Endothelial cell of umbilical vein (primary cell): ENCODE measurements at regions not wholly inside any gene's neighbourhood (a gene's known extent, or its start where the extent isn't known, plus 50 kb on each side); places are given as distances from the start of the nearest gene placed in this dataset.

Source experiments
- CTCF ChIP-seq, 2 donors: IDR thresholded peaks; 1 replicate in 1 of 2; 2 replicates in 1 of 2; pipeline ENCODE4 v1.5.1; 2011; ENCODE audit warnings: low read length in 2 of 2, mild to moderate bottlenecking in 2 of 2, moderate library complexity in 2 of 2, control low read depth in 1 of 2, inconsistent platforms in 1 of 2, low read depth in 1 of 2; ENCODE audit not compliant: insufficient read depth in 1 of 2; ENCODE audit errors: extremely low read depth in 1 of 2
- POLR2A ChIP-seq: IDR thresholded peaks from 2 replicates; pipeline ENCODE4 v1.6.1; 2012; ENCODE audit warnings: low read depth, mild to moderate bottlenecking, control low read depth, low read length
- POLR2AphosphoS5 ChIP-seq: IDR thresholded peaks from 2 replicates; pipeline ENCODE4 v1.6.1; 2012; ENCODE audit warnings: low read depth, mild to moderate bottlenecking, control low read depth, low read length, moderate library complexity; ENCODE audit not compliant: insufficient read depth

DNA sequence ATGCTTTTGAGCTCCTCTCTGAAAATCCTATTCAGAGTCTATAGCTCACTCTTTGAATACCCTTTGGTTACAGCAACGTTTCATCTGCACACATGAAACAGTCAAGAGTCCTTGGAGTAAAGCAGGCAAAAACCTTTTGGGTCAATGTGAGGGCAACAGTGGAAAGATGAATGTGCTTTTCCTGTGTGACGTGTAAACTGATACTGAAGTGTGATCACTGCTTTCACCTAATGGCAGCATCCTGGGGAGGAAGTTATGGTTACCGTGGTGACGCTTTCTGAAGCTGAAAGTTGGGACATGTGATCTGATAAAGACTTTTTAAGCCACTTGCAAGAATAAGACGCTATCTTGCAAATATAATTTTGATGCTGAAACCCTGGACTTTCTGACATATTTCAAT is 160.0 kb downstream of the SEC16B start:
- TF ChIP-seq CTCF (IDR thresholded peaks at IDR 0.05; ENCODE audit: extremely low read depth in 1 of 2, insufficient read depth in 1 of 2, low read depth in 1 of 2, low read length in 2 of 2) = no peak
- no peak for TF ChIP-seq POLR2AphosphoS5
- no peak for TF ChIP-seq POLR2A
